ENCODE measurements at regions not wholly inside any gene's neighbourhood (a gene's known extent, or its start where the extent isn't known, plus 50 kb on each side); places are given as distances from the start of the nearest gene placed in this dataset.

- no peak for DNase-seq
Observed at GRCh38 chr2:57758686-57759085, 287.9 kb upstream of the VRK2 start.

DNA sequence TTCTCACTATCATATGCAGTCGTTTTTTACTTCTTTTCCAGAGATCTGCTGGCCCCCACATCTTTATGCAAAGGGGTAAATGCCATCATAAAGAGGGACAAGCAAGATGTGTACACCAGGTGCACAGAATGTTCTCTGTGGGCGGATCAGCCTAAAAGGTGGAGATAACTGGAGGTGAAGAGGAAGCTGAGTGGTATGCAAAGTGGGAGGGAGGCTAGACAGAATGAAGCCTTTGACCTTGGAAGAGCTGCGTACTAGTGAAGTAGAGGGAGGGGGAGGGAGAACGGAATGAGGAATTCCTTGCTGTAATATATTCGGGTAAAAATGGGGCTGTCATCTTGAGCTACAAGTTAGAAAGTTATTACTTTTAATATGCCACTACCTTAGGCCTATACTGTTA lies 287.5 kb upstream of the VRK2 start:
- no peak for DNase-seq

DNA sequence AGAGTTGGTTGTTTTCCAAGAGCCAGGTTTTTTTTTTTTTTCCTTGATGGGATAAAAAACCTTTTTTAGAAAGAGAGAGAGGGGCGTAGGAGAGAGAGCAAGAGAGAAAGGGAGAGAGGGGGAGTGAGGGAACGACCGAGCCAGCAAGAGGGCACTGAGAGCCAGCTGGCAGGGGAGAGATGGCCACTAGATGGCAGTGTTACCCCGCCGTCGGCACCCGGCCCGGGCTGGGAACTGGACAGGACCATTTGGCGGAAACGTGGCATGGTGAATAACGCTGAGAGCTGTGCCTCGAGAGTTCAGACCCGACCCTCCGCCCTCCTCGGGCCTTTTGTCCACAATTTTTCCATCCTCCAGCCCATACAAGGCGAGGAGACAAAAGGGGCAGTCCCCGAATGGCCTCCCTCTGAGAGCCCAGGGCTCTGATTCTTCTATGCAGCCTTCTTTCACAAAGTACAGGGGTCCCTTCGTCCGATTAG lies 286.7 kb upstream of the VRK2 start:
- peak; percentile 58 to 75 for DNase-seq

GRCh38 chr2:57760381-57760801 lies 286.2 kb upstream of the VRK2 start:
- no peak for DNase-seq

GRCh38 chr2:57776916-57777315 lies 269.7 kb upstream of the VRK2 start:
- no peak for DNase-seq

GRCh38 chr2:57782587-57782986 lies 264.0 kb upstream of the VRK2 start:
- DNase-seq = no peak

DNA sequence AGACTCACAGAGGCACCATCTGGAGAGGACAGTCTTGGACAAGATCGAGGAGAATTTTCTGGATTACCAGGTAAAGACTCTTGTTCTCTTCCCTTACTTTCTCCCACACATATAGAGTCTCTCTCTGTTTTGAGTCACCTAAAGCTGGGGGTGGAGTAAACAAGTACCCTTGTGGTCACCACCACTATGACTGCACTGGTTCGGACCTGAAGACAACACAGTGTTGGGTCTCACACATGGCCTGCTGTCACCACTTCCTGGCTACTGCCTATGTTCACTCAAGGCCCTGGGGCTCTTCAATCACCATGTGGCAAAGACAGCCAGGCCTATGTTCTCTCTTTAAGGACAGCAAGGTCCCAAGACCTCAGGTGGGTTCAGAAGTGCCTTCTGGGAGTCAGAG lies 253.3 kb upstream of the VRK2 start:
- DNase-seq = no peak

- DNase-seq = no peak
Observed at GRCh38 chr2:57796527-57796926, 250.1 kb upstream of the VRK2 start.

- no peak for DNase-seq
Observed at GRCh38 chr2:57798346-57798745, 248.3 kb upstream of the VRK2 start.

- no peak for DNase-seq
Observed at GRCh38 chr2:57802243-57802642, 244.4 kb upstream of the VRK2 start.

- DNase-seq = no peak
Observed at GRCh38 chr2:57804971-57805370, 241.6 kb upstream of the VRK2 start.

DNA sequence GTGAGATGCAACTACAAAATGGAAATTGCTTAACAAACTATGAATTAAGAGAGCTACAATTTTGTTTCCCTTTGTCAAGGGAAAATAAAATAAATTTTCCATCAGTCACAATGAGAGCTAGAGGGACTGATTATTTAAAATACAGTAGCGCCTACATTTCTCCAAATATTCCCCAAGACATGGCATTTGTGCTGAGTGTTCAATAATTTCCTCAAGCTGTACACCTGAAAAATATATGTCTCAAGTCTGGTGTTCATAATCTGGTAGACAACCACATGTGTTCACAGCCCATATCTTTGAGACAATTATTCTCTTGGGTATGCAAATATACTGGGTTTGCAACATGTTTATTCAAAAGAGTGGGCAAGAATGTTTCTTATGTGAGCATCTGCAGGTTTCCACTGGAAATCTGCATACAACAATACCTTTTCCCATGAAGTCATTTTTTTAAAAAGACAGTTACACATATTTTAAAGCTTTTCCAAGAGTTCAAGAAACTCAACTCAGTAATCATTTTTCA lies 240.1 kb upstream of the VRK2 start:
- DNase-seq = no peak

DNA sequence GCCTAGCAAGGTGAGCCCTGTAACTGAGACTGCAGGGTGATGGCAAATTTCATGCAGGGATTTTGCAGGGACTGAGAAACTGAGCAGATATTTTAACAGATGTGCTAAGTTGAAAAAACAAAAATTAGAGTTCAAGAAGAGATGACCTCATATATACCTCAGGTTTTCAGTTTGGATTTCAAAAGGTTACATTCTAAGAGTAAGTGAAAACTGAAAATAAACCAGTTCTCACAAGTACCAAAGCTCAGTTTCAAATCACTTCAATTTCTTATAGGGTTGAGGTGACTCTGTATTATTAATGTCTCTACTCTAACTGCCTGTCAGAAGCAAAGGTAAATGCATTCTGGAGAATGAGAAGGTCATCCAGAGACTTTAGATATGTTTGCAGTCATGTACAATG lies 237.4 kb upstream of the VRK2 start:
- no peak for DNase-seq

GRCh38 chr2:57821088-57821487 lies 225.5 kb upstream of the VRK2 start:
- DNase-seq = no peak

GRCh38 chr2:57828221-57828620 lies 218.4 kb upstream of the VRK2 start:
- no peak for DNase-seq

- DNase-seq = no peak
Observed at GRCh38 chr2:57834666-57835065, 211.9 kb upstream of the VRK2 start.

DNA sequence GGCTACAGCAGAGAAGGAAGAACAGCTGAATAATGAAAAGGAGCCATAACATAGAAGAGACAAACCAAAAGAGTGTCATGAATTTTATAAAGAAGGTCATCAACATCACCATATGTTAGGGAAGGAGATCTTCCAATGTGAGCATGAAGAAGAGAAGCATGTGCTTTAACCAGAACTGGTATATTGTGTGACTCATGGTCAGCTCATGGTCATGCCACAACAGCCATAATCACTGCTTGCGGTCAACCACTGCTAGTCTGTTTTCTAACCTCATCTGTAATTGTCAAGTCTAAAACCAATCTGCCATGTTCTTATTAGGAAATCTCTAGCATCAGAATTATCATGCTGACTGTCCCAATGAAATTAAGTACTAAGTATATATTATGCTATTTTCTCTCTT lies 204.1 kb upstream of the VRK2 start:
- no peak for DNase-seq

GRCh38 chr2:57843158-57843557 lies 203.4 kb upstream of the VRK2 start:
- no peak for DNase-seq

DNA sequence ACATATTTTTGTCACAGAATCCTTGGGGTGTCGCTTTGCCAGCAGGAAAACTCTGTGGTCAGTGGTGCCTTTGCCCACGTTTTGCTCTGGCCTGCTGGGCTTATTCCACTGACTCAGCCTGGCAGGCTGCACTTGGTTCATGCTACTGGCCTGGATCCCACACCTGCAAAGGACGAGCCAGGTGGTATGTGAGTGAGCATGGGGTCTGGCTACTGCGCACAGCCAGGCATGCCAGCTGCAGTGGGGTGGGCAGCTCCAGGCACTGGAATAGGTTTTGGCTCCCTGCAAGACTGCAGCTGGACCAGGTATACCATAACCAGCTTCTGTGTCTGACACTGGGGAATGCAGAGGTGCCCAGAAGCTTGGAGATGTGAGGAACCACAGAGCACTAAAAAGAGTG lies 197.9 kb upstream of the VRK2 start:
- DNase-seq = no peak

DNA sequence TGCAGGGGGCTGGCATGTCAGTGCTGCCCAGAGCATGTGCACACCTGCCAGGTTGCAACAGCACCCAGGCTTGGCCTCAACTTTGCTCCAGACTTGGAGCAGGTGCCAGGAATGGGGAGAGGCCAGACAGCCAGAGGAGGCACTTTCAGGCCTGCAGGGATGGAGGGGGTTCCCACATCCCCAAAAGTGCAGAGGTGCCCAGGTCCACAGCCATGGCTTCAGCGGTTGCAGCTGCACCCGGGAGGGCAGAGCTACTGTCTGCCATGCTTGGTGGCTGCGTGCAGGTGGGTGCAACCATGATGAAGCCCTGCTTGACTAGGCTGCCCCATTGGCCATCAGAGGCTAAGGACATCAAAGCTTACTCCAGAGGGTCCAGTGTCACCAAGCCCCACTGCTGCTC lies 196.8 kb upstream of the VRK2 start:
- no peak for DNase-seq

DNA sequence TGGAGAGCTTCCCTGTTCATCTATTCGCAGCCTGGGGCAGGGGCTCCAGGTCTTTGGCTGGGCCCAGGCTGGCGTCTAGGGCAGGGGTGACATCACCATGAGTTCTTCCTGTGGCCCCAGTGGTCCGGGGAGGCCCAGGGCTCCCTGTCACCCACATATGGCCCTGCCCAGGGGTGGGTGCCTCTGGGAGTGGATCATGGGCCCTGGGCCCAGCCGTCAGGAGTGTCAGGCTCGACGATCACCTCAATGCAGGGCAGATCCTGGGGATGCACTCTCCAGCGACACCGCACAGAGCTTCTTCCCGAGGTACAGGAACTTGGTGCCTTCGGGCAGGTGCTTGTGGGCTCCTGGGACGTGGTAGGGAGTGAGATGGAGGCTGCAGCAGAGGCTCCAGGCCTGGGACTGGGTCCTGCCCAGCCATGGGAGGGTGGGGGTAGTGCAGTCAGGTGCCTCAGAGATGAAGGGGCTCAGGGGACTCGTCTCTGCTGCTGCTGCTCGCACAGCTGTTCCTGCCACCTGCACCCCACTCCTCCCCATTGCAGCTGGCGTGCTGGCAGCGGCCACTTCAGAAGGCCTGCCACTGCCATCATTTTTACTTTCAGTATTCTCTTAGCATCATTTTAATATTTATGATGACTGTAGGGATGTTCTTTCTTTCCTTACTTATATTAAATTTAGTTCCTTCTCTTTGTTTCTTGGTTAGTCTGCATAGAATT lies 196.0 kb upstream of the VRK2 start:
- DNase-seq = no peak

- DNase-seq = no peak
Observed at GRCh38 chr2:57855212-57855611, 191.4 kb upstream of the VRK2 start.

- DNase-seq = no peak
Observed at GRCh38 chr2:57859755-57860154, 186.9 kb upstream of the VRK2 start.

DNA sequence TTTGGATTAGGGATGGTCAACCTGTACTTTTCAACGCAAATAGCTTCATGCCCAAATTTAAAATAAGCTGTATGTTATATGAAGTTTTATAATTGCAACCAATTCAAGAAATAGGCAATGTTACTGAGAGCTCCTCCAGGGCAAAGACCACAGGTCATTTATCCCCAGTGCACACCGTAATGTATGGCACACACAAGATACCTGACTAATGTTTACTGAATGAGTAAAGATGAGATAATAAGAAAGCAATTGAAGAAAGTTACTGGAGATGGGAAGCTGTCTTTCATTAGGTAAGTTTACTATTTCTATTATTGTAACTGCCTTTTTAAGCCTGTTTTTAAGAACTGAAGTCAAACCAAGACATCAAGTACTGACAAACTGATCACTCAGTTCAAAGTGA lies 184.5 kb upstream of the VRK2 start:
- DNase-seq = no peak

GRCh38 chr2:57862727-57863126 lies 183.9 kb upstream of the VRK2 start:
- DNase-seq = no peak

Data from stimulated activated CD4-positive, alpha-beta T cell treated with anti-CD3 and anti-CD28 coated beads, Interleukin-4, amount 100 ng/mL, for 4 hours (primary cell).